ENCODE measurements at regions not wholly inside any gene's neighbourhood (a gene's known extent, or its start where the extent isn't known, plus 50 kb on each side); places are given as distances from the start of the nearest gene placed in this dataset.

GRCh38 chr14:101123618-101124510, 220.3 kb upstream of the RTL1 start:
- no peak for DNase-seq

- DNase-seq: no peak
These were observed 221.3 kb upstream of the RTL1 start for GRCh38 chr14:101124815-101125214.

- DNase-seq: no peak
These were observed 221.8 kb upstream of the RTL1 start for GRCh38 chr14:101125313-101125712.

- no peak for DNase-seq
These were observed 222.5 kb upstream of the RTL1 start for GRCh38 chr14:101125719-101126651.

GRCh38 chr14:101126731-101127130, 223.2 kb upstream of the RTL1 start:
- no peak for DNase-seq

- no peak for DNase-seq
These were observed 223.7 kb upstream of the RTL1 start for GRCh38 chr14:101127224-101127623.

GRCh38 chr14:101128478-101129321, 225.2 kb upstream of the RTL1 start:
- no peak for DNase-seq

- no peak for DNase-seq
These were observed 226.1 kb upstream of the RTL1 start for GRCh38 chr14:101129521-101130167.

GRCh38 chr14:101130861-101131260, 227.3 kb upstream of the RTL1 start:
- no peak for DNase-seq

- DNase-seq: no peak
These were observed 228.0 kb upstream of the RTL1 start for GRCh38 chr14:101131451-101131916.

- DNase-seq: no peak
These were observed 228.6 kb upstream of the RTL1 start for GRCh38 chr14:101132051-101132571.

- no peak for DNase-seq
These were observed 229.1 kb upstream of the RTL1 start for GRCh38 chr14:101132588-101132987.

- DNase-seq: no peak
These were observed 229.5 kb upstream of the RTL1 start for GRCh38 chr14:101133068-101133467.

- DNase-seq: no peak
These were observed 230.7 kb upstream of the RTL1 start for GRCh38 chr14:101134161-101134631.

- no peak for DNase-seq
These were observed 231.4 kb upstream of the RTL1 start for GRCh38 chr14:101134851-101135433.

GRCh38 chr14:101135796-101136742, 232.5 kb upstream of the RTL1 start:
- DNase-seq: no peak

GRCh38 chr14:101137234-101137633, 233.7 kb upstream of the RTL1 start:
- DNase-seq: no peak

GRCh38 chr14:101147848-101148247, 244.3 kb upstream of the RTL1 start:
- no peak for DNase-seq

- no peak for DNase-seq
These were observed 246.6 kb upstream of the RTL1 start for GRCh38 chr14:101150039-101150610.
